IMR-90 (cell line): ENCODE measurements at regions not wholly inside any gene's neighbourhood (a gene's known extent, or its start where the extent isn't known, plus 50 kb on each side); places are given as distances from the start of the nearest gene placed in this dataset.

Experiments
- ATAC-seq: fragments of 200-7000 bp; cut with Tn5 transposase; 2 replicates; pipeline ENCODE4 v1.9.1; 2020; ENCODE audit warnings: low read depth, mild to moderate bottlenecking, moderate library complexity
- BruUV-seq: library from RNA; stranded (reverse); fragments of 400-500 nt; replicated peaks from 2 replicates; lab custom pipeline; 2021; lab: Mats Ljungman, UMichigan
- CTCF ChIA-PET: fragments of 300-600 bp; formaldehyde crosslinking; extraction: SDS; loops from one replicate; lab custom pipeline; 2021; ENCODE audit warnings: antibody characterized with exemption; lab: Yijun Ruan, JAX
- POLR2A ChIA-PET: fragments of 300-600 bp; sonication (Branson Sonifier 250); formaldehyde crosslinking; loops from one replicate; lab custom pipeline; 2022; ENCODE audit warnings: antibody characterized with exemption; ENCODE audit not compliant: unreplicated experiment; lab: Charles Lee
- DNase-seq: peaks from one replicate; pipeline ENCODE4 v3.0.0; 2013
- H2AFZ ChIP-seq: replicated peaks from 2 replicates; pipeline ENCODE3; 2013; ENCODE audit warnings: low read length, mild to moderate bottlenecking; ENCODE audit not compliant: poor library complexity
- H2AK5ac ChIP-seq: 2 replicates; pipeline ENCODE4 v1.6.1; 2013; ENCODE audit warnings: low read depth, low read length, inconsistent platforms
- H2AK9ac ChIP-seq: replicated peaks from 2 replicates; pipeline ENCODE3; 2013; ENCODE audit warnings: mild to moderate bottlenecking, low read depth, low read length, moderate library complexity; ENCODE audit not compliant: poor library complexity
- H2BK120ac ChIP-seq: 2 replicates; pipeline ENCODE4 v1.6.1; 2013; ENCODE audit warnings: low read depth, low read length, inconsistent platforms
- H2BK15ac ChIP-seq: 3 replicates; pipeline ENCODE4 v1.6.1; 2013; ENCODE audit warnings: low read depth, low read length, inconsistent platforms
- H2BK20ac ChIP-seq: 2 replicates; pipeline ENCODE4 v1.6.1; 2013; ENCODE audit warnings: low read depth, mild to moderate bottlenecking, inconsistent platforms, low read length, moderate library complexity
- H2BK5ac ChIP-seq: 2 replicates; pipeline ENCODE4 v1.6.1; 2013; ENCODE audit warnings: mild to moderate bottlenecking, low read depth, low read length, inconsistent platforms; ENCODE audit not compliant: poor library complexity, severe bottlenecking
- H3K14ac ChIP-seq: replicated peaks from 2 replicates; pipeline ENCODE4 v1.6.1; 2013; ENCODE audit warnings: low read depth, low read length, inconsistent platforms
- H3K18ac ChIP-seq: 2 replicates; pipeline ENCODE4 v1.6.1; 2013; ENCODE audit warnings: low read depth, low read length, control low read depth
- H3K23ac ChIP-seq: 2 replicates; pipeline ENCODE4 v1.6.1; 2013; ENCODE audit warnings: low read depth, low read length, inconsistent platforms
- H3K27ac ChIP-seq: 2 replicates; pipeline ENCODE4 v1.5.1; 2013; ENCODE audit warnings: mild to moderate bottlenecking, control low read depth, low read length; ENCODE audit not compliant: insufficient read depth
- H3K27me3 ChIP-seq: 2 replicates; pipeline ENCODE4 v1.6.1; 2013; ENCODE audit warnings: low read length; ENCODE audit not compliant: control insufficient read depth, insufficient read depth
- H3K36me3 ChIP-seq: 2 replicates; pipeline ENCODE4 v1.6.1; 2013; ENCODE audit warnings: low read length, mixed read lengths; ENCODE audit not compliant: control insufficient read depth, insufficient read depth
- H3K4ac ChIP-seq: 2 replicates; pipeline ENCODE4 v1.6.1; 2013; ENCODE audit warnings: low read depth, low read length, inconsistent platforms
- H3K4me1 ChIP-seq: 2 replicates; pipeline ENCODE4 v1.6.1; 2013; ENCODE audit warnings: low read length, mixed read lengths; ENCODE audit not compliant: control insufficient read depth, insufficient read depth
- H3K4me2 ChIP-seq: 2 replicates; pipeline ENCODE4 v1.6.1; 2013; ENCODE audit warnings: low read depth, mild to moderate bottlenecking, control low read depth, low read length, moderate library complexity
- H3K4me3 ChIP-seq: 2 replicates; pipeline ENCODE4 v1.5.1; 2013; ENCODE audit warnings: low read depth, mild to moderate bottlenecking, control low read depth, low read length, moderate library complexity; ENCODE audit not compliant: insufficient read depth
- H3K56ac ChIP-seq: 2 replicates; pipeline ENCODE4 v1.6.1; 2013; ENCODE audit warnings: low read length, inconsistent platforms; ENCODE audit not compliant: insufficient read depth; ENCODE audit errors: extremely low read depth
- H3K79me1 ChIP-seq, 2 experiments: 2 replicates each; pipeline ENCODE4 v1.6.1; 2013; ENCODE audit warnings: low read length in 2 of 2, inconsistent platforms in 1 of 2, low read depth in 1 of 2
- H3K9ac ChIP-seq: 2 replicates; pipeline ENCODE4 v1.6.1; 2013; ENCODE audit warnings: low read depth, low read length, control low read depth
- H3K9me1 ChIP-seq: 2 replicates; pipeline ENCODE4 v1.6.1; 2013; ENCODE audit warnings: low read length, inconsistent platforms; ENCODE audit not compliant: insufficient read depth
- H3K9me3 ChIP-seq: 2 replicates; pipeline ENCODE4 v1.6.1; 2013; ENCODE audit warnings: low read length; ENCODE audit not compliant: control insufficient read depth, insufficient read depth
- H4K20me1 ChIP-seq: 2 replicates; pipeline ENCODE4 v1.6.1; 2013; ENCODE audit warnings: low read length, inconsistent platforms; ENCODE audit not compliant: insufficient read depth
- H4K5ac ChIP-seq: 2 replicates; pipeline ENCODE4 v1.6.1; 2013; ENCODE audit warnings: mild to moderate bottlenecking, low read depth, low read length, control low read depth
- H4K8ac ChIP-seq, 2 experiments: 2 replicates each; pipeline ENCODE4 v1.6.1; 2013; ENCODE audit warnings: low read depth in 2 of 2, low read length in 2 of 2, control low read depth in 1 of 2, inconsistent platforms in 1 of 2
- H4K91ac ChIP-seq: 2 replicates; pipeline ENCODE4 v1.6.1; 2013; ENCODE audit warnings: low read depth, low read length, inconsistent platforms; ENCODE audit not compliant: insufficient read depth
- FOS ChIP-seq: fragments of 150-350 bp; IDR thresholded peaks from 2 replicates; pipeline ENCODE4 v1.6.1; 2016; ENCODE audit warnings: low read depth, low read length
- RFX5 ChIP-seq: IDR thresholded peaks from 2 replicates; pipeline ENCODE4 v1.8.0; 2012; ENCODE audit warnings: low read depth, mild to moderate bottlenecking, low read length, moderate library complexity
- SMC3 ChIP-seq: fragments of 150-350 bp; IDR thresholded peaks from 2 replicates; pipeline ENCODE4 v1.6.1; 2016; ENCODE audit warnings: low read depth, mild to moderate bottlenecking, antibody characterized with exemption, low read length, moderate library complexity
- WGBS, 2 experiments: methylation state at CpG; one replicate each; pipeline versions ENCODE4 v1.1.5 to v1.1.7; 2013; ENCODE audit warnings: missing lambda C conversion rate in 2 of 2; ENCODE audit not compliant: insufficient read length in 1 of 2; ENCODE audit errors: extremely low coverage in 2 of 2; 5-methylcytosine and 5-hydroxymethylcytosine counted together
- dilution Hi-C: fragments of 300-500 bp; cut with HindIII; formaldehyde crosslinking; loops from one replicate; pipeline ENCODE4 v1.14.3; 2018; ENCODE audit warnings: low sequenced_read_pairs; ENCODE audit not compliant: unreplicated experiment
- in situ Hi-C: fragments of 300-500 bp; cut with MboI; formaldehyde crosslinking; loops from 3 replicates; pipeline ENCODE4 v1.14.3; 2019; ENCODE audit warnings: low sequenced_read_pairs, inconsistent platforms, mixed read lengths
- intact Hi-C: fragments of 100-400 bp; cut with micrococcal nuclease; formaldehyde crosslinking; loops from 2 replicates; pipeline ENCODE4 v1.10.0; 2022

DNA sequence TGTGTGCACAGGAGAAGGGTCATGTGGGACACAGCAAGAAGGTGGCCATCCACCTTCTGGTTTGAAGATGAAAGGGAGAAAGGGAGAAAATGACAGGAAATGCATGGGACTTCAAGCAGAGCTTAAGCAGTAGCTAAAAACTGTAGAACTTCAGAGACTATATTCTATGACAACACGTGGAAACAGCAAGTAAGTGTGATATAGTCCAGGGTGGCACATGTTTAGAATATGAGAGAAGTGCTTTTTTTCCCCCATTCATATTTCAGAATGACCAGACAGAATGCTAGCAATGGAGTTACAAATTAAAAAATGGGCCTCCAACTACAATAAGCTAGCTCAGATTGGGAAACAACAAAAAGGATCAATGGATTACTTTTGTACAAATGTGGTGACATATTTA, 1042.2 kb downstream of the TMEM182 start:
- no CpG with 5 or more reads among the region's 1 CpG for WGBS, 2 experiments
- no peaks in the 10 kb centered on the region for H3K9me1 ChIP-seq
- no peak overlapping the region for H3K27ac ChIP-seq
- no peak overlapping the region for H4K8ac ChIP-seq
- H3K56ac ChIP-seq, result no peak overlapping the region
- dilution Hi-C loops, result no loop called here
- H3K14ac ChIP-seq, result no peak overlapping the region
- H3K4ac ChIP-seq, result no peak overlapping the region
- H4K91ac ChIP-seq, result no peak overlapping the region
- no peak overlapping the region for H2BK5ac ChIP-seq
- no peak overlapping the region for H2BK120ac ChIP-seq
- intact Hi-C loops, result no loop called here
- peaks cover 11% of the 10 kb centered on the region for H3K9me3 ChIP-seq
- H3K9ac ChIP-seq, result no peak overlapping the region
- TF ChIP-seq SMC3, result no peak
- TF ChIP-seq FOS, result no peak
- TF ChIP-seq RFX5, result no peak
- no peaks in the 10 kb centered on the region for H4K20me1 ChIP-seq
- H3K79me1 ChIP-seq, result no peaks in the 10 kb centered on the region
- H3K4me1 ChIP-seq, result no peaks in the 10 kb centered on the region
- H4K5ac ChIP-seq, result no peak overlapping the region
- CTCF ChIA-PET, result no interaction called here
- H3K4me3 ChIP-seq, result no peak overlapping the region
- H3K23ac ChIP-seq, result no peak overlapping the region
- in situ Hi-C loops, result no loop called here
- no peak for DNase-seq
- no peak overlapping the region for H2AK9ac ChIP-seq
- H3K18ac ChIP-seq, result no peak overlapping the region
- BruUV-seq, result no TSS peak
- H3K4me2 ChIP-seq, result no peak overlapping the region
- no peak overlapping the region for H2BK20ac ChIP-seq
- no peaks in the 10 kb centered on the region for H3K36me3 ChIP-seq
- H3K27me3 ChIP-seq, result no peaks in the 10 kb centered on the region
- H2AK5ac ChIP-seq, result no peak overlapping the region
- H2BK15ac ChIP-seq, result no peak overlapping the region
- no peak overlapping the region for H2AFZ ChIP-seq
- ATAC-seq, result no peak
- POLR2A ChIA-PET, result no interaction called here
